HG03196 (cell line): ENCODE measurements at regions not wholly inside any gene's neighbourhood (a gene's known extent, or its start where the extent isn't known, plus 50 kb on each side); places are given as distances from the start of the nearest gene placed in this dataset.
A peak's percentile ranks its signal among the peaks of the same experiment; 100 is the strongest.

Source experiments
- ATAC-seq: cut with Tn5 transposase; IDR thresholded peaks from one replicate; pipeline ENCODE4 v1.9.1; 2021; ENCODE audit not compliant: unreplicated experiment

GRCh38 chr4:12880844-12881243 lies 603.3 kb downstream of the RAB28 start:
- no peak for ATAC-seq

GRCh38 chr4:12879496-12879895 lies 604.6 kb downstream of the RAB28 start:
- no peak for ATAC-seq

- ATAC-seq: no peak
These were observed 608.4 kb downstream of the RAB28 start for GRCh38 chr4:12875640-12876243.

- no peak for ATAC-seq
These were observed 610.8 kb downstream of the RAB28 start for GRCh38 chr4:12873351-12873750.

- ATAC-seq: no peak
These were observed 622.7 kb downstream of the RAB28 start for GRCh38 chr4:12861422-12861821.

GRCh38 chr4:12852338-12853307 lies 631.5 kb downstream of the RAB28 start:
- peak; percentile 59 for ATAC-seq

- ATAC-seq: no peak
These were observed 637.8 kb downstream of the RAB28 start for GRCh38 chr4:12846368-12846767.

- ATAC-seq: no peak
These were observed 640.0 kb downstream of the RAB28 start for GRCh38 chr4:12844141-12844540.

- ATAC-seq: no peak
These were observed 656.2 kb downstream of the RAB28 start for GRCh38 chr4:12827966-12828365.

- no peak for ATAC-seq
These were observed 692.6 kb downstream of the RAB28 start for GRCh38 chr4:12791536-12791935.

GRCh38 chr4:12787261-12787660 lies 696.9 kb downstream of the RAB28 start:
- ATAC-seq: no peak

GRCh38 chr4:12778706-12779105 lies 705.4 kb downstream of the RAB28 start:
- no peak for ATAC-seq

GRCh38 chr4:12778191-12778590 lies 705.9 kb downstream of the RAB28 start:
- ATAC-seq: no peak

GRCh38 chr4:12770351-12770750 lies 713.8 kb downstream of the RAB28 start:
- ATAC-seq: no peak

- ATAC-seq: no peak
These were observed 722.4 kb downstream of the RAB28 start for GRCh38 chr4:12761694-12762093.

GRCh38 chr4:12747154-12747553 lies 737.0 kb downstream of the RAB28 start:
- ATAC-seq: no peak

GRCh38 chr4:12746221-12746620 lies 737.9 kb downstream of the RAB28 start:
- ATAC-seq: no peak

GRCh38 chr4:12734586-12734985 lies 749.6 kb downstream of the RAB28 start:
- ATAC-seq: no peak

- no peak for ATAC-seq
These were observed 754.8 kb downstream of the RAB28 start for GRCh38 chr4:12729384-12729783.

GRCh38 chr4:12724510-12724909 lies 759.6 kb downstream of the RAB28 start:
- no peak for ATAC-seq

- ATAC-seq: no peak
These were observed 760.2 kb downstream of the RAB28 start for GRCh38 chr4:12723849-12724447.

- ATAC-seq: no peak
These were observed 767.2 kb downstream of the RAB28 start for GRCh38 chr4:12716896-12717295.
